ENCODE measurements at regions not wholly inside any gene's neighbourhood (a gene's known extent, or its start where the extent isn't known, plus 50 kb on each side); places are given as distances from the start of the nearest gene placed in this dataset.
A peak's percentile ranks its signal among the peaks of the same experiment; 100 is the strongest.

GRCh38 chr12:68532204-68532886 lies 78.4 kb upstream of the RAP1B start:
- no peaks in the 10 kb centered on the region for H3K4me1 ChIP-seq
- intact Hi-C loops (cut with DNase I): no loop called here
- 7 to 11% methylated on average over 1 of the region's 1 CpG for WGBS, 2 donors
- H3K36me3 ChIP-seq (replicated peaks in 1 of 2; ENCODE audit: insufficient read depth in 1 of 2, low read depth in 2 of 2): no peaks in the 10 kb centered on the region
- ATAC-seq (no peak), DNase-seq (no peak)
- no peaks in the 10 kb centered on the region for H3K27me3 ChIP-seq
- no peak overlapping the region for H3K4me3 ChIP-seq
- H3K9me3 ChIP-seq: no peaks in the 10 kb centered on the region
- H3K27ac ChIP-seq: peak overlapping the region in 1 of 4 donors; percentile 23
- TF ChIP-seq CTCF (IDR thresholded peaks at IDR 0.05): no peak
- TF ChIP-seq POLR2A (IDR thresholded peaks at IDR 0.05): no peak

GRCh38 chr12:68532887-68533248 lies 77.8 kb upstream of the RAP1B start:
- TF ChIP-seq CTCF (IDR thresholded peaks at IDR 0.05): no peak
- TF ChIP-seq POLR2A (IDR thresholded peaks at IDR 0.05): no peak
- intact Hi-C loops (cut with DNase I): no loop called here
- Histone ChIP-seq H3K9me3 (no peaks in the 10 kb centered on the region), H3K4me3 (no peak overlapping the region), H3K36me3 (replicated peaks in 1 of 2; ENCODE audit: insufficient read depth in 1 of 2, low read depth in 2 of 2) (no peaks in the 10 kb centered on the region), H3K27ac (no peak overlapping the region), H3K4me1 (no peaks in the 10 kb centered on the region), H3K27me3 (no peaks in the 10 kb centered on the region)
- WGBS, 2 donors: 59% methylated on average over 2 of the region's 2 CpGs
- DNase-seq: no peak
- ATAC-seq: no peak

DNA sequence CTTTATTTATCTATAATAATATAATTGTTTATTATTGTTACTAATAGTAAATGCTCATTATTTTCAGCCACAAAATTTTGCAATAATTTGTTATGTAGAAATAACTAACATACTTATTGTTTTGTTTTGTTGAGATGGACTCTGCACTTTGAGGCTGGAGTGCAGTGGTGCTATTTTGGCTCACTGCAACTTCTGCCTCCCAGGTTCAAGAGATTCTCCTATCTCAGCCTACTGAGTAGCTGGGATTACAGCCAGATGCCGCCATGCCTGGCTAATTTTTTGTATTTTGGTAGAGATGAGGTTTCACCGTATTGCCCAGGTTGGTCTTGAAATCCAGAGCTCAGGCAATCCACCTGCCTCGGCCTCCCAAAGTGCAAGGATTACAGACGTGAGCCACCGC lies 76.6 kb upstream of the RAP1B start:
- H3K4me3 ChIP-seq: no peak overlapping the region

GRCh38 chr12:68536885-68537485 lies 73.7 kb upstream of the RAP1B start:
- H3K27ac ChIP-seq: no peak overlapping the region
- H3K27me3 ChIP-seq: no peaks in the 10 kb centered on the region
- TF ChIP-seq POLR2A (IDR thresholded peaks at IDR 0.05) (no peak), CTCF (IDR thresholded peaks at IDR 0.05) (no peak)
- WGBS, 2 donors: 67 to 79% methylated on average over 6 of the region's 6 CpGs
- H3K4me3 ChIP-seq: no peak overlapping the region
- DNase-seq (no peak), ATAC-seq (no peak)
- H3K9me3 ChIP-seq: no peaks in the 10 kb centered on the region
- no peaks in the 10 kb centered on the region for H3K36me3 ChIP-seq (replicated peaks in 1 of 2; ENCODE audit: insufficient read depth in 1 of 2, low read depth in 2 of 2)
- intact Hi-C loops (cut with DNase I): no loop called here
- no peaks in the 10 kb centered on the region for H3K4me1 ChIP-seq

More for the DNA sequence above, 76.6 kb upstream of the RAP1B start:
- Histone ChIP-seq H3K27me3 (no peaks in the 10 kb centered on the region), H3K4me1 (no peaks in the 10 kb centered on the region), H3K9me3 (no peaks in the 10 kb centered on the region), H3K27ac (no peak overlapping the region), H3K36me3 (replicated peaks in 1 of 2; ENCODE audit: insufficient read depth in 1 of 2, low read depth in 2 of 2) (no peaks in the 10 kb centered on the region)
- TF ChIP-seq POLR2A (IDR thresholded peaks at IDR 0.05): no peak
- intact Hi-C loops (cut with DNase I): no loop called here
- 90% methylated on average over 5 of the region's 5 CpGs for WGBS, 2 donors
- DNase-seq (no peak), ATAC-seq (no peak)

GRCh38 chr12:68537571-68537970 lies 73.1 kb upstream of the RAP1B start:
- intact Hi-C loops (cut with DNase I): no loop called here
- ATAC-seq: no peak

More at GRCh38 chr12:68537571-68537970, 73.1 kb upstream of the RAP1B start:
- Histone ChIP-seq H3K27me3 (no peaks in the 10 kb centered on the region), H3K9me3 (no peaks in the 10 kb centered on the region), H3K27ac (no peak overlapping the region), H3K36me3 (replicated peaks in 1 of 2; ENCODE audit: insufficient read depth in 1 of 2, low read depth in 2 of 2) (no peaks in the 10 kb centered on the region), H3K4me1 (no peaks in the 10 kb centered on the region), H3K4me3 (no peak overlapping the region)
- 60 to 65% methylated on average over 2 of the region's 2 CpGs for WGBS, 2 donors
- TF ChIP-seq CTCF (IDR thresholded peaks at IDR 0.05) (no peak), POLR2A (IDR thresholded peaks at IDR 0.05) (no peak)
- no peak for DNase-seq

Data from body of pancreas (tissue), 4 donors.